IMR-90 (cell line): ENCODE measurements at regions not wholly inside any gene's neighbourhood (a gene's known extent, or its start where the extent isn't known, plus 50 kb on each side); places are given as distances from the start of the nearest gene placed in this dataset.

Experiments
- BHLHE40 ChIP-seq: fragments of 150-350 bp; IDR thresholded peaks from 2 replicates; pipeline ENCODE4 v1.6.1; 2016; ENCODE audit warnings: mild to moderate bottlenecking, low read depth, low read length
- CEBPB ChIP-seq: IDR thresholded peaks from 2 replicates; pipeline ENCODE4 v1.6.1; 2012; ENCODE audit warnings: low read depth, low read length, improper control_type of control experiment
- CHD1 ChIP-seq: IDR thresholded peaks from 2 replicates; pipeline ENCODE4 v1.6.1; 2012; ENCODE audit warnings: low read depth, low read length, improper control_type of control experiment
- CTCF ChIP-seq: conservative IDR thresholded peaks from 2 replicates; pipeline ENCODE4 v1.5.1; 2012; ENCODE audit warnings: mild to moderate bottlenecking, low read depth, low read length, improper control_type of control experiment
- MAZ ChIP-seq: IDR thresholded peaks from 2 replicates; pipeline ENCODE4 v1.6.1; 2012; ENCODE audit warnings: low read depth, mild to moderate bottlenecking, low read length, improper control_type of control experiment, moderate library complexity, borderline replicate concordance
- MXI1 ChIP-seq: IDR thresholded peaks from 2 replicates; pipeline ENCODE4 v1.6.1; 2012; ENCODE audit warnings: low read depth, mild to moderate bottlenecking, low read length, moderate library complexity, borderline replicate concordance
- NFE2L2 ChIP-seq: fragments of 150-350 bp; IDR thresholded peaks from 2 replicates; pipeline ENCODE4 v1.6.1; 2016; ENCODE audit warnings: low read depth, mild to moderate bottlenecking, low read length
- POLR2A ChIP-seq: IDR thresholded peaks from 2 replicates; pipeline ENCODE4 v1.6.1; 2012; ENCODE audit warnings: mild to moderate bottlenecking, low read depth, low read length
- RAD21 ChIP-seq: IDR thresholded peaks from 2 replicates; pipeline ENCODE4 v1.6.1; 2012; ENCODE audit warnings: low read length, improper control_type of control experiment
- RFX5 ChIP-seq: IDR thresholded peaks from 2 replicates; pipeline ENCODE4 v1.8.0; 2012; ENCODE audit warnings: low read depth, mild to moderate bottlenecking, low read length, moderate library complexity
- SMC3 ChIP-seq: fragments of 150-350 bp; IDR thresholded peaks from 2 replicates; pipeline ENCODE4 v1.6.1; 2016; ENCODE audit warnings: low read depth, mild to moderate bottlenecking, antibody characterized with exemption, low read length, moderate library complexity
- USF2 ChIP-seq: fragments of 150-350 bp; IDR thresholded peaks from 2 replicates; pipeline ENCODE4 v1.6.1; 2017; ENCODE audit warnings: mild to moderate bottlenecking, antibody characterized with exemption, low read length, low read depth

- no peak for TF ChIP-seq CTCF
- TF ChIP-seq POLR2A: no peak
- no peak for TF ChIP-seq USF2
- no peak for TF ChIP-seq RAD21
- TF ChIP-seq CEBPB: no peak
- no peak for TF ChIP-seq SMC3
- no peak for TF ChIP-seq NFE2L2
- no peak for TF ChIP-seq MAZ
- TF ChIP-seq CHD1: no peak
- TF ChIP-seq MXI1: no peak
- TF ChIP-seq BHLHE40: no peak
- TF ChIP-seq RFX5: no peak
Measured at GRCh38 chr9:89829346-89829745, 224.5 kb downstream of the GADD45G start.
